ENCODE measurements at regions not wholly inside any gene's neighbourhood (a gene's known extent, or its start where the extent isn't known, plus 50 kb on each side); places are given as distances from the start of the nearest gene placed in this dataset.

GRCh38 chr4:138890891-138891570, 124.5 kb upstream of the NOCT start:
- TF ChIP-seq CTCF (IDR thresholded peaks at IDR 0.05; ENCODE audit: low read depth, low read length, poor library complexity, severe bottlenecking) (no peak), EZH2phosphoT487 (IDR thresholded peaks at IDR 0.05; ENCODE audit: borderline replicate concordance, low read length) (no peak)

Data from DOHH2 (cell line).